WERI-Rb-1 (cell line): ENCODE measurements at regions not wholly inside any gene's neighbourhood (a gene's known extent, or its start where the extent isn't known, plus 50 kb on each side); places are given as distances from the start of the nearest gene placed in this dataset.

Experiments
- DNase-seq: peaks from one replicate; pipeline ENCODE4 v3.0.0-alpha.2; 2020
- H3K27ac ChIP-seq: fragments of 250-450 bp; sonication (Bioruptor Pico); 2 replicates; pipeline ENCODE4 v1.5.1; 2020; ENCODE audit warnings: mild to moderate bottlenecking, moderate library complexity
- H3K27me3 ChIP-seq: fragments of 250-450 bp; sonication (Bioruptor Pico); 2 replicates; pipeline ENCODE4 v1.5.1; 2021; ENCODE audit warnings: mild to moderate bottlenecking, low read depth, moderate library complexity; ENCODE audit not compliant: insufficient read depth, severe bottlenecking
- H3K36me3 ChIP-seq: fragments of 250-450 bp; sonication (Bioruptor Pico); 2 replicates; pipeline ENCODE4 v1.5.1; 2020; ENCODE audit warnings: mild to moderate bottlenecking, moderate library complexity
- H3K4me3 ChIP-seq: 2 replicates; pipeline ENCODE4 v1.5.1; 2011; ENCODE audit warnings: low read depth, mild to moderate bottlenecking, control low read depth, low read length
- H3K9me3 ChIP-seq: fragments of 250-450 bp; sonication (Bioruptor Pico); 2 replicates; pipeline ENCODE4 v1.5.1; 2021; ENCODE audit warnings: mild to moderate bottlenecking, moderate library complexity; ENCODE audit not compliant: severe bottlenecking
- TF ChIP-seq, protein P1 (sequence below): IDR thresholded peaks from 2 replicates; pipeline ENCODE4 v1.5.1; 2011; ENCODE audit warnings: low read depth, mild to moderate bottlenecking, control low read depth, inconsistent platforms, low read length

DNA sequence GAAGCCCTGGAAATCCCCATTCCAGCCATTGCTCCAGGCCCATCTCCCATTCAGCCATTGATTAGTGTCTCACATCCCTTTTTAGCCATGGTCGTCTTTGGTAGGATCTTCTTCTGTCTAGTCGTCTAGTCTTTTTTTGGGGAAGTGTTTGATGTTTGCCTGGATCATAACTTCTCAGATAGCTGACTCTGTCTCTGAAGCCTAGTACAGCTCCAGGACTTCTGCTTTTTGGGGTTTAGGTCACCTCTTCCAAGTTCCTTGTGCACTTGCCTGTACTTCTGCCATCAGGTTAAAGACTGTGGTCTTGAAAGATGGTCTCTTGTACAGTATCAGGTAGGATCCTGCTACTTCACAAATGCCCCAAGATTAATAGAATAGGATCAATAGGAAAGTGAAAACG, 553.5 kb downstream of the PKHD1 start:
- TF ChIP-seq, protein P1, sequence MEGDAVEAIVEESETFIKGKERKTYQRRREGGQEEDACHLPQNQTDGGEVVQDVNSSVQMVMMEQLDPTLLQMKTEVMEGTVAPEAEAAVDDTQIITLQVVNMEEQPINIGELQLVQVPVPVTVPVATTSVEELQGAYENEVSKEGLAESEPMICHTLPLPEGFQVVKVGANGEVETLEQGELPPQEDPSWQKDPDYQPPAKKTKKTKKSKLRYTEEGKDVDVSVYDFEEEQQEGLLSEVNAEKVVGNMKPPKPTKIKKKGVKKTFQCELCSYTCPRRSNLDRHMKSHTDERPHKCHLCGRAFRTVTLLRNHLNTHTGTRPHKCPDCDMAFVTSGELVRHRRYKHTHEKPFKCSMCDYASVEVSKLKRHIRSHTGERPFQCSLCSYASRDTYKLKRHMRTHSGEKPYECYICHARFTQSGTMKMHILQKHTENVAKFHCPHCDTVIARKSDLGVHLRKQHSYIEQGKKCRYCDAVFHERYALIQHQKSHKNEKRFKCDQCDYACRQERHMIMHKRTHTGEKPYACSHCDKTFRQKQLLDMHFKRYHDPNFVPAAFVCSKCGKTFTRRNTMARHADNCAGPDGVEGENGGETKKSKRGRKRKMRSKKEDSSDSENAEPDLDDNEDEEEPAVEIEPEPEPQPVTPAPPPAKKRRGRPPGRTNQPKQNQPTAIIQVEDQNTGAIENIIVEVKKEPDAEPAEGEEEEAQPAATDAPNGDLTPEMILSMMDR: no peak

DNA sequence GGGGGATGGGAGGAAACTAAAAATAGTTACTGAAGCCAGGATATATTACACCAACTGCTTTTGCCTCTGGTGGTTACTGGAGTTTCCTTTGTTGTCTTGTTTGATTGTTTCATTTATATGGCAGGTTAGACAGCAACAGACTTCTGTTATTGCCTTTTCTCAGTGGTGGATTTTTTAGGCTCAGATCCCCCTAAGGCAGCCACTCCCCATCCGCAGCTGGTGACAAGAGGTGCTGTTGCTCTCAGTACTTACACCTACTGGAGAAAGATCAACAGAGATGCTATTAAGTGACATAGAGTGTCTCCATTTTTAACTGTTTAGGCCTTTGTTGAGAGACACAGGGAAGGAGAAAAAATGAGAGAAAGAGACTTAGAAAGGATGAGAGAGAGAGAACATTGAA, 552.1 kb downstream of the PKHD1 start:
- Histone ChIP-seq H3K9me3 (no peaks in the 10 kb centered on the region), H3K36me3 (no peaks in the 10 kb centered on the region), H3K27me3 (no peaks in the 10 kb centered on the region), H3K27ac (no peak overlapping the region), H3K4me3 (no peak overlapping the region)
- no peak for DNase-seq
- TF ChIP-seq, protein P1: no peak

More for the DNA sequence above, 553.5 kb downstream of the PKHD1 start:
- no peak for DNase-seq
- H3K4me3 ChIP-seq: no peak overlapping the region
- no peak overlapping the region for H3K27ac ChIP-seq
- H3K27me3 ChIP-seq: no peaks in the 10 kb centered on the region
- no peaks in the 10 kb centered on the region for H3K36me3 ChIP-seq
- no peaks in the 10 kb centered on the region for H3K9me3 ChIP-seq

DNA sequence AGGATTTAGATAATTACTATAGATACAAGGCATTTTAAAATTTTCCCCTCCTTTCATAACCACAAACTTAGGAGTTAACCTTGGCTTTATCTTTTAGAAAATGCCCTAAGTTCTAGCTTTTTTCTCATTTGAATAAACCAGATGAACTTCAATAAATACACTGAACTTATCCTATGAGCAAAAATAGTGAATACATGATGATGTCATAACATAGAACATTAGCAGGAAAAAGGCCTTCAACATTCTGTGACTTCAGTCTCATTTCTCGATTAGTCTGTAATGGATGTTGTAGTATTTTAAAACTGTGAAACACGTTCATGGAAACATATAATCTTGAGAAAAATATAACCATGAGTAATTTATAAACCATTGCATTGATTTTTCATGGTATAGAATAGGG, 550.7 kb downstream of the PKHD1 start:
- Histone ChIP-seq H3K27ac (no peak overlapping the region), H3K27me3 (no peaks in the 10 kb centered on the region), H3K9me3 (no peaks in the 10 kb centered on the region), H3K4me3 (no peak overlapping the region), H3K36me3 (no peaks in the 10 kb centered on the region)
- TF ChIP-seq, protein P1: no peak
- no peak for DNase-seq

DNA sequence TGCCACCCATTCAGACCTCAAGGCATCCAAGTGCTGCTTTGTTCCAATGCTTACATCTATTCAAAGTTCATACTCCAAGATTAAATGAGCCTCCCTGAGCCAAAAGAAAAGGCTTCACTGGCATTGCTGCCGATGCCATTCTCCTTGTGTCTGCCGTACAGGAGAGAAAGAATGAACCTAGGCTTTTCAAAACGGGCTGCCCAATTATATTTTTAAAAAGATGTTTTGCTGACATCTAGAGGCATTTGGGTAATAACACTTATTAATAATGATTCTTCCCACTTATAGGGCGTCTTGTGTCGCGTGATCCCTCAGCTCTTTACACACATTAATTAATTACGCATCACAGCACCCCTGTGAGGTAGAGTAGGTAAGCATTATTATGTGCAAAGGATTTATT, 545.6 kb downstream of the PKHD1 start:
- Histone ChIP-seq H3K27me3 (no peaks in the 10 kb centered on the region), H3K9me3 (no peaks in the 10 kb centered on the region), H3K27ac (no peak overlapping the region), H3K4me3 (no peak overlapping the region), H3K36me3 (no peaks in the 10 kb centered on the region)
- TF ChIP-seq, protein P1: no peak
- no peak for DNase-seq

DNA sequence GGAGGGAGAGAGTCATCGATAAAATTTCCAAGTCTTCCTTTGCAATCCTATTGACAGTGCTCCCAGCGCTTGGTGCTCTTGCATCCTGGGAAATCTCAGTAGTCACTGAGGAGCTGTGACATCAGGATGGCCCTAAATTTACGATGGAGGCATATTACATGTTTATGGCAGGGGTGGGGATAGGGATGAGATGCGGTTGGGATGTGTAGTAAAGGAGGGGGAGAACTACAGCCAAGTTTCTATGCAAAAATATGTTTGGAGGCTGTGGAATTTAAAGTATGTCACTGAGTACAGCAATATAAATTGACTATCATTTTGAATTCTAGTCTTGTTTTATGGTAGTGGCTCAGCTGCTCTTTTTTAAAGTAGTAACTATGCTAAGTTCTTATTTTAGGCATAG, 544.9 kb downstream of the PKHD1 start:
- TF ChIP-seq, protein P1: no peak
- no peaks in the 10 kb centered on the region for H3K9me3 ChIP-seq
- no peaks in the 10 kb centered on the region for H3K36me3 ChIP-seq
- no peak overlapping the region for H3K4me3 ChIP-seq
- no peaks in the 10 kb centered on the region for H3K27me3 ChIP-seq
- DNase-seq: no peak
- no peak overlapping the region for H3K27ac ChIP-seq

DNA sequence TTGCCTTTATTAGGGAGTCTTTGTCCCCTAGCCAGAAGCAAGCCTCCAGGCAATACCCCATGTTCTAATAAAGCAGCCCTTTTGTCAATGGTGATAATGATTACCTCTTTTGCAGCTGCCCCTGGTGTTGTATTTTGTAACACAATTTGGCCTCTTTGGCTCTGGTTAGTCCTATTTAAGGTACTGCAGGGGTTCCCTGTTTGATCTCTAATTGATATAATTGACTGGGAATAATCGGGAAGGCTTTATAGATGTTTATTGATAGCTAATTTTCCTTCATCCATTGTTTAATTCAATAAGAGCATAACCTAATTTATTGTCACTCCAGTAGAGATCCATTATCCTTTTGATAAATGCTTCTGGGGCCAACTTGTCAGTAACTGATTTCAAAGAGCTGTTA, 537.2 kb downstream of the PKHD1 start:
- Histone ChIP-seq H3K4me3 (no peak overlapping the region), H3K27me3 (no peaks in the 10 kb centered on the region), H3K27ac (no peak overlapping the region), H3K36me3 (no peaks in the 10 kb centered on the region), H3K9me3 (no peaks in the 10 kb centered on the region)
- DNase-seq: no peak
- TF ChIP-seq, protein P1: no peak
